Liver (tissue), 8 donors: ENCODE measurements at regions not wholly inside any gene's neighbourhood (a gene's known extent, or its start where the extent isn't known, plus 50 kb on each side); places are given as distances from the start of the nearest gene placed in this dataset.
A peak's percentile ranks its signal among the peaks of the same experiment; 100 is the strongest.

Experiments used
- DNase-seq: peaks from one replicate; pipeline ENCODE4 v3.0.0-alpha.2; 2017; ENCODE audit warnings: low spot score
- H3K27ac ChIP-seq, 2 donors: one replicate each; pipeline ENCODE4 v1.7.0; 2013; ENCODE audit warnings: inconsistent platforms in 2 of 2, low read length in 2 of 2, control low read depth in 1 of 2, low read depth in 1 of 2, mild to moderate bottlenecking in 1 of 2
- H3K27me3 ChIP-seq, 4 donors: one replicate each; pipeline versions ENCODE4 v1.6.1 to v1.7.0; 2013; ENCODE audit warnings: low read length in 3 of 4, inconsistent platforms in 1 of 4, mild to moderate bottlenecking in 1 of 4, moderate library complexity in 1 of 4; ENCODE audit not compliant: control insufficient read depth in 4 of 4, insufficient read depth in 4 of 4
- H3K36me3 ChIP-seq, 4 donors: one replicate each; pipeline versions ENCODE4 v1.6.1 to v1.7.0; 2013; ENCODE audit warnings: low read length in 3 of 4, mild to moderate bottlenecking in 3 of 4, low read depth in 1 of 4, moderate library complexity in 1 of 4; ENCODE audit not compliant: control insufficient read depth in 4 of 4, insufficient read depth in 3 of 4
- H3K4me1 ChIP-seq, 4 donors: one replicate each; pipeline versions ENCODE4 v1.6.1 to v1.7.0; 2013; ENCODE audit warnings: low read length in 3 of 4, mild to moderate bottlenecking in 3 of 4, moderate library complexity in 1 of 4; ENCODE audit not compliant: control insufficient read depth in 4 of 4, insufficient read depth in 4 of 4
- H3K4me3 ChIP-seq, 3 donors: one replicate each; pipeline versions ENCODE4 v1.6.1 to v1.7.0; 2013; ENCODE audit warnings: low read length in 3 of 3, control low read depth in 1 of 3, low read depth in 1 of 3, mild to moderate bottlenecking in 1 of 3
- H3K9ac ChIP-seq, 2 donors: one replicate each; pipeline ENCODE4 v1.7.0; 2013; ENCODE audit warnings: low read length in 2 of 2, mild to moderate bottlenecking in 2 of 2, moderate library complexity in 2 of 2, control low read depth in 1 of 2, low read depth in 1 of 2
- H3K9me3 ChIP-seq, 4 donors: one replicate each; pipeline versions ENCODE4 v1.6.1 to v1.7.0; 2013; ENCODE audit warnings: low read length in 3 of 4; ENCODE audit not compliant: control insufficient read depth in 4 of 4
- ATF3 ChIP-seq: IDR thresholded peaks from 2 replicates; pipeline ENCODE4 v1.6.1; 2016; ENCODE audit warnings: antibody characterized with exemption
- CTCF ChIP-seq: fragments of 150-350 bp; IDR thresholded peaks from 2 replicates; pipeline ENCODE4 v1.5.1; 2017; ENCODE audit warnings: improper control_type of control experiment, low read depth, low read length; ENCODE audit not compliant: missing input control
- EGR1 ChIP-seq, 2 donors: IDR thresholded peaks; 2 replicates each; pipeline ENCODE4 v1.6.1; 2016 to 2018; ENCODE audit warnings: antibody characterized with exemption in 2 of 2, low read depth in 2 of 2
- FOXA1 ChIP-seq: IDR thresholded peaks from 2 replicates; pipeline ENCODE4 v1.6.1; 2016; ENCODE audit warnings: antibody characterized with exemption
- FOXA2 ChIP-seq: IDR thresholded peaks from 2 replicates; pipeline ENCODE4 v1.6.1; 2016; ENCODE audit warnings: antibody characterized with exemption
- GABPA ChIP-seq, 2 donors: IDR thresholded peaks in 1 of 2; conservative IDR thresholded peaks in 1 of 2; 2 replicates each; pipeline ENCODE4 v1.6.1; 2016; ENCODE audit warnings: antibody characterized with exemption in 2 of 2, mild to moderate bottlenecking in 1 of 2, moderate library complexity in 1 of 2
- HNF4G ChIP-seq: IDR thresholded peaks from 2 replicates; pipeline ENCODE4 v1.6.1; 2016; ENCODE audit warnings: antibody characterized with exemption
- NR2F2 ChIP-seq: IDR thresholded peaks from 2 replicates; pipeline ENCODE4 v1.6.1; 2016; ENCODE audit warnings: antibody characterized with exemption
- RAD21 ChIP-seq, 2 donors: IDR thresholded peaks; 2 replicates each; pipeline ENCODE4 v1.6.1; 2016; ENCODE audit warnings: antibody characterized with exemption in 2 of 2, mild to moderate bottlenecking in 2 of 2
- RXRA ChIP-seq, 2 donors: IDR thresholded peaks; 2 replicates each; pipeline ENCODE4 v1.6.1; 2017 to 2018; ENCODE audit warnings: antibody characterized with exemption in 2 of 2, mild to moderate bottlenecking in 1 of 2
- SP1 ChIP-seq: IDR thresholded peaks from 2 replicates; pipeline ENCODE4 v1.6.1; 2018; ENCODE audit warnings: antibody characterized with exemption, mild to moderate bottlenecking
- YY1 ChIP-seq: IDR thresholded peaks from 2 replicates; pipeline ENCODE4 v1.6.1; 2016; ENCODE audit warnings: antibody characterized with exemption, mild to moderate bottlenecking
- WGBS: extraction: QIAGEN DNeasy Blood & Tissue Kit; methylation state at CpG from one replicate; pipeline ENCODE4 v1.1.7; 2013; 5-methylcytosine and 5-hydroxymethylcytosine counted together
- TF ChIP-seq, protein P1 (sequence below): IDR thresholded peaks from 2 replicates; pipeline ENCODE4 v1.6.1; 2016; ENCODE audit warnings: antibody characterized with exemption, mild to moderate bottlenecking
- donor health status: healthy.
- donor health status: healthy.
- donor health status: healthy.
- donor health status: healthy.
- donor health status: healthy.

DNA sequence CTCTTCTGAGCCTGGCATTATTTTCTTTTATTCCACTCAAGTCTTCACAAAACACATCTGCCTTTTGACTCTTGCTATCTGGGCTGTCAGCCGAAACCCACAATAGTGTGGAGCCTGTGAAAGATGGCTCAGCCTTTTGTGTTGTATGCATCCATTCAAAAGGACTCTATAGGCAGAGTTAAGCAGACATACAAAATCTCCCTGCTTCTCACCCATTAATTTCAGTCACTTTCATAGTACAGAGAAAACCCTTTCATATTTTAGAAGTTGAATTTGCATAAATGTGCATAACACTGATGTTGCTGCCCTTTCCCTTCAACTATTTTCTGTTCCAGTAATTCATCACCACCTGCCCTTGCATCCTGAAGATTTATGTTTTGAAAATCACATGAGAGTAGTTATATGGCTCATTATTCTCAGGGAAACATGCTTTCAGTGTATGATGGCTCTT, 154.6 kb downstream of the EVA1A start:
- WGBS: 81% methylated on average over 1 of the region's 1 CpG
- Histone ChIP-seq H3K4me1 (no peaks in the 10 kb centered on the region), H3K27me3 (peaks cover 0 to 3% (median 0%) of the 10 kb centered on the region in 4 donors), H3K9ac (no peak overlapping the region), H3K4me3 (no peak overlapping the region), H3K9me3 (no peaks in the 10 kb centered on the region), H3K27ac (no peak overlapping the region), H3K36me3 (no peaks in the 10 kb centered on the region)
- no peak for DNase-seq
- TF ChIP-seq GABPA (IDR thresholded peaks at IDR 0.05 in 1 of 2, conservative IDR thresholded peaks at IDR 0.05 in 1 of 2) (no peak), ATF3 (no peak), EGR1 (IDR thresholded peaks at IDR 0.05; ENCODE audit: low read depth in 2 of 2) (no peak), YY1 (no peak)
- TF ChIP-seq, protein P1, sequence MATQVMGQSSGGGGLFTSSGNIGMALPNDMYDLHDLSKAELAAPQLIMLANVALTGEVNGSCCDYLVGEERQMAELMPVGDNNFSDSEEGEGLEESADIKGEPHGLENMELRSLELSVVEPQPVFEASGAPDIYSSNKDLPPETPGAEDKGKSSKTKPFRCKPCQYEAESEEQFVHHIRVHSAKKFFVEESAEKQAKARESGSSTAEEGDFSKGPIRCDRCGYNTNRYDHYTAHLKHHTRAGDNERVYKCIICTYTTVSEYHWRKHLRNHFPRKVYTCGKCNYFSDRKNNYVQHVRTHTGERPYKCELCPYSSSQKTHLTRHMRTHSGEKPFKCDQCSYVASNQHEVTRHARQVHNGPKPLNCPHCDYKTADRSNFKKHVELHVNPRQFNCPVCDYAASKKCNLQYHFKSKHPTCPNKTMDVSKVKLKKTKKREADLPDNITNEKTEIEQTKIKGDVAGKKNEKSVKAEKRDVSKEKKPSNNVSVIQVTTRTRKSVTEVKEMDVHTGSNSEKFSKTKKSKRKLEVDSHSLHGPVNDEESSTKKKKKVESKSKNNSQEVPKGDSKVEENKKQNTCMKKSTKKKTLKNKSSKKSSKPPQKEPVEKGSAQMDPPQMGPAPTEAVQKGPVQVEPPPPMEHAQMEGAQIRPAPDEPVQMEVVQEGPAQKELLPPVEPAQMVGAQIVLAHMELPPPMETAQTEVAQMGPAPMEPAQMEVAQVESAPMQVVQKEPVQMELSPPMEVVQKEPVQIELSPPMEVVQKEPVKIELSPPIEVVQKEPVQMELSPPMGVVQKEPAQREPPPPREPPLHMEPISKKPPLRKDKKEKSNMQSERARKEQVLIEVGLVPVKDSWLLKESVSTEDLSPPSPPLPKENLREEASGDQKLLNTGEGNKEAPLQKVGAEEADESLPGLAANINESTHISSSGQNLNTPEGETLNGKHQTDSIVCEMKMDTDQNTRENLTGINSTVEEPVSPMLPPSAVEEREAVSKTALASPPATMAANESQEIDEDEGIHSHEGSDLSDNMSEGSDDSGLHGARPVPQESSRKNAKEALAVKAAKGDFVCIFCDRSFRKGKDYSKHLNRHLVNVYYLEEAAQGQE: no peak

GRCh38 chr2:75405000-75405399, 155.7 kb downstream of the EVA1A start:
- DNase-seq: no peak
- Histone ChIP-seq H3K4me1 (no peaks in the 10 kb centered on the region), H3K36me3 (no peaks in the 10 kb centered on the region), H3K27me3 (peaks cover 0 to 3% (median 0%) of the 10 kb centered on the region in 4 donors), H3K4me3 (no peak overlapping the region), H3K9me3 (no peaks in the 10 kb centered on the region), H3K27ac (no peak overlapping the region), H3K9ac (no peak overlapping the region)
- 49% methylated on average over 3 of the region's 3 CpGs for WGBS
- TF ChIP-seq GABPA (IDR thresholded peaks at IDR 0.05 in 1 of 2, conservative IDR thresholded peaks at IDR 0.05 in 1 of 2) (no peak), HNF4G (no peak), YY1 (no peak), RXRA (IDR thresholded peaks at IDR 0.05) (no peak), NR2F2 (no peak), SP1 (no peak), FOXA1 (no peak), FOXA2 (no peak), RAD21 (IDR thresholded peaks at IDR 0.05) (no peak)

DNA sequence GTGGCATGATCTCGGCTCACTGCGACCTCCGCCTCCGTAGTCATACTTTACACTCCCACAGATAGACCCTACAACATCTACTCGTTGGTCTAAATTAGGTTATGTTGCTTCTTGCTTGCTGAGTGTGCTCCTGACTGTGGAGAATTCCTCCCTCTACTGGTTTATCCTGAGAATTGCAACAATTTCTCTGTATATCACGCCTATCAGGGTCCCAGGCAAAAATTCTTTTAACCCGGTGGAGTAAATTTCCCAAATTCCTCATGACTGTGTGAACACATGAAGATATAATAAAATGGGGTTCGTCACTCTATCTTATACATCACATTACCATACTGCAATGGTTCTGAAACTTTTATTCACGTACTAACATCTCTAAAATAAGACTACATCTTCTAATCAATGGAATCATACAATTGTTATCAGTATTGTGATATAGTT, 156.7 kb downstream of the EVA1A start:
- H3K36me3 ChIP-seq: no peaks in the 10 kb centered on the region
- no peak overlapping the region for H3K4me3 ChIP-seq
- TF ChIP-seq, protein P1: no peak
- TF ChIP-seq CTCF (peak; percentile 77), RAD21 (IDR thresholded peaks at IDR 0.05) (peak; percentile 88 to 91)
- WGBS: 16% methylated on average over 9 of the region's 9 CpGs
- no peak overlapping the region for H3K27ac ChIP-seq
- H3K27me3 ChIP-seq: peaks cover 0 to 3% (median 0%) of the 10 kb centered on the region in 4 donors
- DNase-seq: no peak
- no peak overlapping the region for H3K9ac ChIP-seq
- H3K4me1 ChIP-seq: no peaks in the 10 kb centered on the region
- no peaks in the 10 kb centered on the region for H3K9me3 ChIP-seq
